HT-29 (cell line): ENCODE measurements at regions not wholly inside any gene's neighbourhood (a gene's known extent, or its start where the extent isn't known, plus 50 kb on each side); places are given as distances from the start of the nearest gene placed in this dataset.
"Not testable (repeated sequence)": the region's sequence is repeated elsewhere in the genome, so short reads cannot be mapped to it uniquely, and the experiment has no call there.

Experiments used
- DNase-seq: peaks from one replicate; pipeline ENCODE4 v3.0.0-alpha.2; 2015; ENCODE audit warnings: low spot score

- not testable (repeated sequence) for DNase-seq
These were observed 51.5 kb downstream of the VPREB1 start for GRCh38 chr22:22296047-22296446.

DNA sequence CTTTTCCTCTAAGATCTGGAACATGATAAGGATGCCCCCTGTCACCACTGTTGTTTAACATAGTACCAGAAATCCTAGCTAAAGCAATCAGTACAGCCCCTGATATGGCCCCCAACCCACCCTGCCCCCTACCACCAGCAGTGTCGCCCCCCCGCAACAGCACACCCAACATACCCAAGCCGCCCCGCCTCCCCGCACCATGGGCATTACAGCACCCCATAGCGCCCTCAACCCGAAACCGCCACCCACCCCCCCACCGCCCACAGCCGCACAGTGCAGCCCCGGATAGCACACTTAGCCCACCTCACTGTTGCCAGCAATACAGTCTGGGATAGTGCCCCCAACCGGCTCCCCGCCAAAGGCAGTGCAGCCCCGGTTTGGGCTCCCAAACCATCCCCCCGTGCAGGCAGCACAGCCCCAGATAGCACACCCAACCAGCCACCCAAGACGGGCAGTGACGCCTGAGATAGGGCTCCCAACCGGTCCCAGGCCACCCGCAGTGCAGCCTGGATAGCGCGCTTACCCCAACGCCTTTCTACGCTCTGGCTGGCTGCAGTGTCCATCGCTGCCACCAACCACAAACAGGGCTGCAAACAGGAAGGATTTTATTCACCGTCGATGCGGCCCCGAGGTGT, 52.7 kb downstream of the VPREB1 start:
- not testable (repeated sequence) for DNase-seq

- peak; percentile 41 for DNase-seq
These were observed 53.4 kb downstream of the VPREB1 start for GRCh38 chr22:22297794-22298653.

DNA sequence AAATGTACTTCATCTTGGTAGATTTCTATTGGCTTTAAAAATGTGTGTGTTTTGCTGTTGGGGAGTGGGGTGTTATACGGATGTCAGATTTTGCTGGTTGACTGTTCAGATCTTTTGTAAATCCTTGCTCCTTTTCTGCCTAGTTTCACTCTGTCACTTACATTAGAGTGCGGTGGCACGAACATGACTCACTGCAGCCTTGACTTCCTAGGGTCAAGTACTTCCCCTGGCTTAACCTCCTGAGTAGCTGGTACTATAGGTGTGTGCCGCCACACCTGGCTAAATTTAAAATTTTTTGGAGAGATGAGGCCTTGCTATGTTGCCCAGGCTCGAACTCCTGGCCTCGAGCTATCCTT, 54.0 kb downstream of the VPREB1 start:
- not testable (repeated sequence) for DNase-seq

- not testable (repeated sequence) for DNase-seq
These were observed 55.9 kb downstream of the VPREB1 start for GRCh38 chr22:22300511-22300910.

DNA sequence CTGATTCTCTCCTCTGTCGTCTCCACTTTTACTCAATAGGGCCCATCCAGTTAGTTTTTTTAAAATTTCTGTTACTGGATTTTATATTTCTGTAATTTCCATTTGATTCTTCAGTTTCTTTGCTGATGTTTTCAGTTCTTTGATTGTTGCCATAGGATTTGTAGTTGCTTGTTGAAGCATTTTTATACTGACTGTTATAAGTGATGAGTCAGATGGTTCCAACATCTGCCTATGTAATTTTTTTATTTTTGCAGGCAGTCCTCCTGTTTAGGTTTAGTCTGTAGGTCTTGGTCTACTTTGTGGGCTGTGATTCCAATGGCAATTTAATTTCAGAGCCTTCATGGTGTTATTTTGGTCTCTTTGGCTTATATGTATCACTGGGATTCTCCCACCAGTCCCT, 56.4 kb downstream of the VPREB1 start:
- DNase-seq = not testable (repeated sequence)

- no peak for DNase-seq
These were observed 72.0 kb downstream of the VPREB1 start for GRCh38 chr22:22316589-22316988.

GRCh38 chr22:22318723-22319465, 74.3 kb downstream of the VPREB1 start:
- DNase-seq = no peak

DNA sequence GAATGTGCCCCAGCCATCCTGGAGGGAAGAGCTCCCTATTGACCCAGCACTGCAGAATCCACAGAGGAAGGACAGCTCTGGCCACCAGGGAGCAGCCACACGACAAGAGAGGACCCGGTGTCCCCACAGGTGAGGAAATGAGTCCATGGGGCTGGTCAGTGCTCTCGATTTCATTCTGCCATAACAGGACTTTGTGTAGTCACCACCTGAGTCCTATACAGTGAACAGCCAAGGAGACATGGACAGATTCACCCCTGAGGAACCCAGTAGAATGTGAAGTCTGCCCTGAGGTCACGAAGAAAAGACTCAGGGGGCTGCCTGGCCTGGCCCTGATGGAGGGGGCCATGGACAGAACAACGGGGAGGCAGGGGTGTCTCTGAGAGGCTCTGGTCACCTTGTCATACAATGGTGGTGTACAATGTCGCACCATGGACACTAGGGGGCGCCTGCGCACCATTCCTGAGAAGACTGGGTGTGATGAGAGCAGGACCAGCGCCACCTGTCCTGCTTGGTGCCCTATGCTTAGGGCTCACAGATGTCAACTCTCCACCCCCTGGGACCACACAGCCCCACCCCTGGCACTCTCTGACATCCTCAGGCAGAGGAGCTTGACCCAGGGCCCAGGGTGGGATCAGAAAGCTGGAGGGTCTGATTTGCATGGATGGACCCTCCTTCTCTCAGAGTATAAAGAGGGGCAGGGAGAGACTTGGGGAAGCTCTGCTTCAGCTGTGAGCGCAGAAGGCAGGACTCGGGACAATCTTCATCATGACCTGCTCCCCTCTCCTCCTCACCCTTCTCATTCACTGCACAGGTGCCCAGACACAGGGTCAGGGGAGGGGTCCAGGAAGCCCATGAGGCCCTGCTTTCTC, 77.4 kb downstream of the VPREB1 start:
- peak; percentile 84 for DNase-seq

DNA sequence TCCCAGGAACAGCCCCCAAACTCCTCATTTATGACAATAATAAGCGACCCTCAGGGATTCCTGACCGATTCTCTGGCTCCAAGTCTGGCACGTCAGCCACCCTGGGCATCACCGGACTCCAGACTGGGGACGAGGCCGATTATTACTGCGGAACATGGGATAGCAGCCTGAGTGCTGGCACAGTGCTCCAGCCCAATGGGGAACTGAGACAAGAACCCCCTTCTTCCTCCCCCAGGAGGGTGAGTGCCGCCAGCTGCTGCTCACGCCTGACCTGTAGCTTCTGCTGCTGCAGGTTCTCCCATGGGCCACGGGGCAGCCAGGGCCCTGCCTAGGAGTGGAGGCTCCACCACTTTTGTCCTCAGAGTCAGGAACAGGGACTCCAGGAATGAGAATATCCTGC, 78.2 kb downstream of the VPREB1 start:
- DNase-seq = no peak

DNA sequence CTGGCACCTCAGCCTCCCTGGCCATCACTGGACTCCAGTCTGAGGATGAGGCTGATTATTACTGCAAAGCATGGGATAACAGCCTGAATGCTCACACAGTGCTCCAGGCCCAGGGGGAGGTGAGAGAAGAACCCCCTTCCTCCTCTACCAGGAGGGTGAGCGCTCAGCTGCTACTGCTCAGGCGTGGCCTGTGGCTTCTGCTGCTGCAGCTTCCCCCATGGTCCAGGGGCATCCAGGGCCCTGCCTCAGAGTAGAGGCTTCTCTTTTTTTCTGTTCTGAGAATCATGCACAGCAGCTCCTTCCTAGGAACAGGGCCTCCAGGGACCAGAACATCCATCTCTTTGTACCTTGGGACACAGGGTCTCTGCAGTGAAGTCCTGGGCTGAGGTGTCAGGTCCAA, 83.1 kb downstream of the VPREB1 start:
- DNase-seq = no peak

DNA sequence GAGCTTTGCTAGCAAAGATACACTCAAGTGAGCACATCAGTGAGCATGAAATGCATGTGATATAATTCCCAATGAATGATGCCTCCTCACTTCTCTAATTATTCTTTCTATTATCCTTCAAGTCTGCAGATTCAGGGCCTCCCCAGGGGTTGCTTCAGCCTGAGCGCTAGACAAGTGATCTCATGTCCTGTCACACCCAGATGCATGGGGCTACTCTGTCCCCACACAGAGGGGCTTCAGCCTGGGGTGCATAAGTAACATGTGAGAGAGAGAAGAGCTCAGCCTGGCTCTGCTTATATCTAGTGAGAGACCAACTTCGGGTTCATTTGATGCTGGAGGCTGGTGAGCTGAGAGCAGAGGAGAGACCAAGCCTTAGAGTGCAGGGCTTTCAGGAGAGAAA, 85.2 kb downstream of the VPREB1 start:
- DNase-seq = no peak

DNA sequence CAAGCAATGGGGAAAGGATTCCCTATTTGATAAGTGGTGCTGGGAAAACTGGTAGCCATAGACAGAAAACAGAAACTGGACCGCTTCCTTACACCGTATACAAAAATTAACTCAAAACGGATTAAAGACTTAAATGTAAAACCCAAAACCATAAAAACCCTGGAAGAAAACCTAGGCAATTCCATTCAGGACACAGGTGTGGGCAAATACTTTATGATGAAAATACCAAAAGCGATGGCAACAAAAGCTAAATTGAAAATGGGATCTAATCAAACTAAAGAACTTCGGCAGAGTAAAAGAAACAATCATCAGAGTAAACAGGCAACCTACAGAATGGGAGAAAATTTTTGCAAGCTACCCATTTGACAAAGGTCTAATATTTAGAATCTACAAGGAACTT, 91.1 kb downstream of the VPREB1 start:
- not testable (repeated sequence) for DNase-seq

DNA sequence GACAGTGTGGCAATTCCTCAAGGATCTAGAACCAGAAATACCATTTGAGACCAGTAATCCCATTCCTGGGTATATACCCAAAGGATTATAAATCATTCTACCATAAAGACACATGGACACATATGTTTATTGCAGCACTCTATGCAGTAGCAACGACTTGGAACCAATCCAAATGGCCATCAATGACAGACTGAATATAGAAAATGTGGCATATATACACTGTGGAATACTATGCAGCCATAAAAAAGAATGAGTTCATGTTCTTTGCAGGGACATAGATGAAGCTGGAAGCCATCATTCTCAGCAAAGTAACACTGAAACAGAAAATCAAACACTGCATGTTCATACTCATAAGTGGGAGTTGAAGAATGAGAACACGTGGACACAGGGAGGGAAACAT, 91.7 kb downstream of the VPREB1 start:
- not testable (repeated sequence) for DNase-seq

DNA sequence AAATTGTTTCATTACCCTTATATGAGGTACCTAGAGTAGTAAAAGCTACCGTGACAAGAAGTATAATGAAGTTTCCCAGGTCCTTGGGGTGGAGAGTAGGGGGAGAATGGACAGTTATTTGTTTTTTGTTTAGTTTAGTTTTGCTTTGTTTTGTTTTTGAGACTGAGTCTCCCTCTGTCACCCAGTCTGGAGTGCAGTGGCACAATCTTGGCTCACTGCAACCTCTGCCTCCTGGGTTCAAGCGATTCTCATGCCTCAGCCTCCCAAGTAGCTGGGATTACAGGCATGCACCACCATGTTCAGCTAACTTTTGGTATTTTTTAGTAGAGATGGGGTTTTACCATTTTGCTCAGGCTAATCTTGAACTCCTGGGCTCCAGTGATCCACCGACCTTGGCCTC, 94.2 kb downstream of the VPREB1 start:
- DNase-seq = not testable (repeated sequence)

DNA sequence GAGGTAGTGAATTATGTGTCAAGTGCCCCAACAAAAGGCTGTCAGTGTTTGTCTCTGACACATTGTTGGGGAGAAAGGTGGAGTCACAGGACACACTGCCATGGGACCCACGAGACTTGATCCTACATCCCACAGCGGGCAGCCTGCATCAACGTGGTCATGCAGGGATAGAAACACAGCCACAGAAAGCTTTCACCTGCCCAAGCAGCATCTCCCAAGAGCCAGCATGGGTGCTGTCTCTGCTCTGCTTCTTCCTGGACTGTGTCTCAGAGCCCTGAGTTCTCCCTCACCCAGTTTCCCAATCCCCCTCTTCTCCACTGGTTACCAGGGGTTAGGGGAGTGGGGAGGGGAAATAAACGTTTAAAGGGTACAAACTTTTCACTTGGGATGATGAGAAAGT, 97.2 kb downstream of the VPREB1 start:
- DNase-seq = no peak

DNA sequence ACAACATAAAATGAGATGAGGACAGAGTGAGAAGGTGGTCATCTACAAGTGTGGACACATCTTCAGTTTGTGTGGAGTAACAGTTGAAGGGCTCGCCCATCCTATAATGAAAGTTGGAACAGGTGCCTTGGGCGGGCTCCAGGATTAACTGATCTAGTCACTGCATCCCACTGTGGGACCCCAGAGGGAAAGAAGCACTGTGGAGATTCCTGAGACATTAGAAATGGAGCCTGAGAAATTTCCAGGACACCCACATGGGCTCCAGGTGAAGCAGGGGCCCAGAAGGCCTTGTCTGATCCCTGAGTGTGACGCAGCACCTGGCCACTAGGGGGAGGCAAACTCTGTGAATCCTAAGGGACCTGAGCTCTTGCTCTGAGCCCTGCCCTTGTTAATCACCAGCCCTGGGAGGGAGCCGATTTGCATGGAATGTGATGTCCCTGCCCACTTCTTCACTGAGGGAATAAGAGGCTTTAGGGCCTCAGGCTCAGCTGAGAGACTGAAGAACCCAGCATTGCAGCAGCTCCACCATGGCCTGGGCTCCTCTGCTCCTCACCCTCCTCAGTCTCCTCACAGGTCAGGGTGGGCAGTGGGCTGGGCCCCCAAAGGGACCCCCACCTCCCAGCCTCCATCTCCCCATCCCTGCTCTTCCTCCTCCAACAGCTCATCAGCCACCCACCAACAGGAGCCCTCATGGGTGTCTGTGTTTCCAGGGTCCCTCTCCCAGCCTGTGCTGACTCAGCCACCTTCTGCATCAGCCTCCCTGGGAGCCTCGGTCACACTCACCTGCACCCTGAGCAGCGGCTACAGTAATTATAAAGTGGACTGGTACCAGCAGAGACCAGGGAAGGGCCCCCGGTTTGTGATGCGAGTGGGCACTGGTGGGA, 98.4 kb downstream of the VPREB1 start:
- peak; percentile 88 for DNase-seq

DNA sequence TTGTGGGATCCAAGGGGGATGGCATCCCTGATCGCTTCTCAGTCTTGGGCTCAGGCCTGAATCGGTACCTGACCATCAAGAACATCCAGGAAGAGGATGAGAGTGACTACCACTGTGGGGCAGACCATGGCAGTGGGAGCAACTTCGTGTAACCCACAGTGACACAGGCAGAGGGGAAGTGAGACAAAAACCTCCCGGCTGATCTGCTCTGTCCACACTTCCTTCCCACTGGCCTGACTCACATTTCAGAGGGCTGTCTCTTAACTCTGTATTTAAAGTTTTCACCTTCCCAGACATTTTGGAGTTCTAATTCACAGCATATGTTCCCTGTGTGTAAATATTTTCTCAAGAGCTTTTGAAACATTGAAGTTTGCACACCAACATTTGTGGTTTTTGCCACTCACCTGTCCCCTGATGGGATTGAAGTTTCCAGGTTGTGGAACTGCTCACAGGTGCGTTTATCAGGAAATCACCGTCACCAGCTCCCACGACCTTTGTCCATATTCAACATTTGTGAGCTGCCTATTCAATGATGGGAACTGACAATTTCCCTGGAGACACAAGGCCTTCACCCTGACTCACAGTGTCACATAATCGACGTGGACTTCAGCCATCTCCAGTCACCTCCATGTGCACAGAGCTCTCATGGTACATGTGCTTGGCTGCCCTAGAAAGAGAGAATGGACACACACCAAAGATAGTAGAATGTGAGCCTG, 99.2 kb downstream of the VPREB1 start:
- no peak for DNase-seq

- DNase-seq = no peak
These were observed 99.8 kb downstream of the VPREB1 start for GRCh38 chr22:22344430-22344829.

DNA sequence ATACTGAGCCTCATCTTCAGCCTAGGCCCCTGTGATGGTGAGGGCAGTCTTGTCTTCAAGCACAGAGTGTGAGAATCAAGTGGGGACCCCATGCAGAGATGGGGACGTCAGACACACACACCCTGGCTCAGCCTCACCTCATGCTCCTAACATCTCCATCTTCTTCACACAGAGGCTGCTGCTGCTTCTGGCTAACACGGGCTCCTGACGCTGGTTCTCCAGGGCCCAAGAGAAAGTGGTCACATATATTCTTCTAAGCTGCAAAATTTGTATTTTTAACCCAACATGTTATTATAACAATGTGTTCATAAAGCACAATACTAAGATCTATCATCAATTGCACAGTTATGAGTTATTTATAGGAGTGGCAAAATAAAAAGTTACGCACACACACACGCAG, 101.2 kb downstream of the VPREB1 start:
- no peak for DNase-seq
